ENCODE measurements at regions not wholly inside any gene's neighbourhood (a gene's known extent, or its start where the extent isn't known, plus 50 kb on each side); places are given as distances from the start of the nearest gene placed in this dataset.
"Not testable (repeated sequence)": the region's sequence is repeated elsewhere in the genome, so short reads cannot be mapped to it uniquely, and the experiment has no call there.

- Histone ChIP-seq H3K27ac (ENCODE audit: low read depth in 1 of 2, low read length in 1 of 2) (no peak overlapping the region), H3K27me3 (ENCODE audit: control insufficient read depth in 2 of 2, insufficient read depth in 1 of 2, low read length in 1 of 2) (no peaks in the 10 kb centered on the region), H3K36me3 (ENCODE audit: control insufficient read depth in 2 of 2, insufficient read depth in 2 of 2, low read length in 1 of 2) (no peaks in the 10 kb centered on the region), H3K9me3 (ENCODE audit: control insufficient read depth in 2 of 2, insufficient read depth in 1 of 2, low read length in 1 of 2) (no peaks in the 10 kb centered on the region), H3K4me3 (ENCODE audit: low read length in 2 of 2) (no peak overlapping the region), H3K4me1 (ENCODE audit: control insufficient read depth in 2 of 2, insufficient read depth in 2 of 2, low read length in 2 of 2) (no peaks in the 10 kb centered on the region)
- no peak for DNase-seq (ENCODE audit: low read depth in 6 of 9, low spot score in 9 of 9)
Observed at GRCh38 chr10:65042496-65042895, 1521.3 kb downstream of the REEP3 start.

- Histone ChIP-seq H3K36me3 (ENCODE audit: control insufficient read depth in 2 of 2, insufficient read depth in 2 of 2, low read length in 1 of 2) (no peaks in the 10 kb centered on the region), H3K9me3 (ENCODE audit: control insufficient read depth in 2 of 2, insufficient read depth in 1 of 2, low read length in 1 of 2) (no peaks in the 10 kb centered on the region), H3K27me3 (ENCODE audit: control insufficient read depth in 2 of 2, insufficient read depth in 1 of 2, low read length in 1 of 2) (no peaks in the 10 kb centered on the region), H3K4me3 (ENCODE audit: low read length in 2 of 2) (no peak overlapping the region), H3K4me1 (ENCODE audit: control insufficient read depth in 2 of 2, insufficient read depth in 2 of 2, low read length in 2 of 2) (no peaks in the 10 kb centered on the region), H3K27ac (ENCODE audit: low read depth in 1 of 2, low read length in 1 of 2) (no peak overlapping the region)
- DNase-seq (ENCODE audit: low read depth in 6 of 9, low spot score in 9 of 9): no peak
- WGBS: 80% methylated on average over 1 of the region's 1 CpG
Observed at GRCh38 chr10:65046831-65047230, 1525.6 kb downstream of the REEP3 start.

GRCh38 chr10:65052111-65052510, 1530.9 kb downstream of the REEP3 start:
- not testable (repeated sequence) for H3K4me3 ChIP-seq (ENCODE audit: low read length in 2 of 2); H3K36me3 ChIP-seq (ENCODE audit: control insufficient read depth in 2 of 2, insufficient read depth in 2 of 2, low read length in 1 of 2); DNase-seq (ENCODE audit: low read depth in 6 of 9, low spot score in 9 of 9); H3K4me1 ChIP-seq (ENCODE audit: control insufficient read depth in 2 of 2, insufficient read depth in 2 of 2, low read length in 2 of 2); H3K27me3 ChIP-seq (ENCODE audit: control insufficient read depth in 2 of 2, insufficient read depth in 1 of 2, low read length in 1 of 2); H3K27ac ChIP-seq (ENCODE audit: low read depth in 1 of 2, low read length in 1 of 2)
- WGBS: 93% methylated on average over 17 of the region's 22 CpGs
- peaks cover 0 to 20% of the 10 kb centered on the region in 2 donors for H3K9me3 ChIP-seq (ENCODE audit: control insufficient read depth in 2 of 2, insufficient read depth in 1 of 2, low read length in 1 of 2)

GRCh38 chr10:65053397-65053796, 1532.2 kb downstream of the REEP3 start:
- 92% methylated on average over 17 of the region's 18 CpGs for WGBS
- not testable (repeated sequence) for H3K27ac ChIP-seq (ENCODE audit: low read depth in 1 of 2, low read length in 1 of 2); DNase-seq (ENCODE audit: low read depth in 6 of 9, low spot score in 9 of 9); H3K4me3 ChIP-seq (ENCODE audit: low read length in 2 of 2); H3K36me3 ChIP-seq (ENCODE audit: control insufficient read depth in 2 of 2, insufficient read depth in 2 of 2, low read length in 1 of 2); H3K27me3 ChIP-seq (ENCODE audit: control insufficient read depth in 2 of 2, insufficient read depth in 1 of 2, low read length in 1 of 2); H3K4me1 ChIP-seq (ENCODE audit: control insufficient read depth in 2 of 2, insufficient read depth in 2 of 2, low read length in 2 of 2)
- peaks cover 0 to 20% of the 10 kb centered on the region in 2 donors for H3K9me3 ChIP-seq (ENCODE audit: control insufficient read depth in 2 of 2, insufficient read depth in 1 of 2, low read length in 1 of 2)

DNA sequence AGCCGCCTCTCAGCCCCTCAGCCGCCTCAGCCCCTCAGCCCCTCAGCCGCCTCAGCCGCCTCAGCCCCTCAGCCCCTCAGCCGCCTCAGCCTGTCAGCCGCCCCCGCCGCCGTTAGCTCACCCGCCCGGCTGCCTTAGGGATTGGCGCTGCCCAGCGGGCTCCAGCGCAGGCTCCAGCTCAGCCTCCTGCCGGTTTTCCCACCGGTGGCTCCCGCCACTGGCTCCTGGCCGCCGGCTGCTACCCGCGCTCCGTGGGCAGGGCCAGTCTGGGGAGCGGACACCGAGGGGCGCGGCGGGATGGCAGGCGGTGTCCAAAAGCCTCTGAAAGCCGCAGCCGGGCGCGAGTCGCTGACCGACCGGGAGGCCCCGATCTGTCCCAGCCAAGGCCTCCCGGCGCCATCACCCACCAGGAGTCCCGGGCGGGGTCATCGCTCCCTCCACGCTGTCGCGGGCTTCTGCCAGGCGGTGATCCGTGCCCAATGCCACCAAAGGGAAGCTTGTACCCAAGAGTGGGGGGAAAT, 1532.7 kb downstream of the REEP3 start:
- 82% methylated on average over 46 of the region's 46 CpGs for WGBS

DNA sequence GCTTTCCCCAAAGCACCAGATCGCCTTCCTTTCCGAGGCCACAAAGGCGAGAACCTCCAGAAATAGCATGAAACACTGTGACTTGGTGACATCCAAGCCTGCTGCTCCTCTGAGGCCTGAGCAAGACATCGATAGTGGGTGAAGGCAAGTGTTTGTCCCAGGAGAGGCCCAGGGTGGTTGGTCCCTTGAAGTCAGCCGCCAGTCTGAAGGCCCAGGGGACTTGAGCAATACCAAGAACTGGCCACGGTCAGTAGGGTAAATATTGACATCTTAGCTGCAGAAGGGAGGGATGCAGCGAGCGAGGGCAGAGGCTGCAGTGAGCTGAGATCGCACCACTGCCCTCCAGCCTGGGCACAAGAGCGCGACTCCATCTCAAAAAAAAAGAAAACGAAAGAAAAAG, 1533.5 kb downstream of the REEP3 start:
- not testable (repeated sequence) for H3K4me3 ChIP-seq (ENCODE audit: low read length in 2 of 2); H3K27ac ChIP-seq (ENCODE audit: low read depth in 1 of 2, low read length in 1 of 2); H3K27me3 ChIP-seq (ENCODE audit: control insufficient read depth in 2 of 2, insufficient read depth in 1 of 2, low read length in 1 of 2); H3K36me3 ChIP-seq (ENCODE audit: control insufficient read depth in 2 of 2, insufficient read depth in 2 of 2, low read length in 1 of 2); H3K4me1 ChIP-seq (ENCODE audit: control insufficient read depth in 2 of 2, insufficient read depth in 2 of 2, low read length in 2 of 2); DNase-seq (ENCODE audit: low read depth in 6 of 9, low spot score in 9 of 9)
- H3K9me3 ChIP-seq (ENCODE audit: control insufficient read depth in 2 of 2, insufficient read depth in 1 of 2, low read length in 1 of 2): peaks cover 0 to 20% of the 10 kb centered on the region in 2 donors
- 96% methylated on average over 12 of the region's 12 CpGs for WGBS

More for the DNA sequence above, 1532.7 kb downstream of the REEP3 start:
- not testable (repeated sequence) for H3K36me3 ChIP-seq (ENCODE audit: control insufficient read depth in 2 of 2, insufficient read depth in 2 of 2, low read length in 1 of 2); DNase-seq (ENCODE audit: low read depth in 6 of 9, low spot score in 9 of 9); H3K27ac ChIP-seq (ENCODE audit: low read depth in 1 of 2, low read length in 1 of 2); H3K4me1 ChIP-seq (ENCODE audit: control insufficient read depth in 2 of 2, insufficient read depth in 2 of 2, low read length in 2 of 2); H3K27me3 ChIP-seq (ENCODE audit: control insufficient read depth in 2 of 2, insufficient read depth in 1 of 2, low read length in 1 of 2); H3K4me3 ChIP-seq (ENCODE audit: low read length in 2 of 2)
- peaks cover 0 to 20% of the 10 kb centered on the region in 2 donors for H3K9me3 ChIP-seq (ENCODE audit: control insufficient read depth in 2 of 2, insufficient read depth in 1 of 2, low read length in 1 of 2)

- H3K27me3 ChIP-seq (ENCODE audit: control insufficient read depth in 2 of 2, insufficient read depth in 1 of 2, low read length in 1 of 2): no peaks in the 10 kb centered on the region
- no peaks in the 10 kb centered on the region for H3K9me3 ChIP-seq (ENCODE audit: control insufficient read depth in 2 of 2, insufficient read depth in 1 of 2, low read length in 1 of 2)
- no peaks in the 10 kb centered on the region for H3K36me3 ChIP-seq (ENCODE audit: control insufficient read depth in 2 of 2, insufficient read depth in 2 of 2, low read length in 1 of 2)
- no peaks in the 10 kb centered on the region for H3K4me1 ChIP-seq (ENCODE audit: control insufficient read depth in 2 of 2, insufficient read depth in 2 of 2, low read length in 2 of 2)
- 90% methylated on average over 1 of the region's 1 CpG for WGBS
- H3K27ac ChIP-seq (ENCODE audit: low read depth in 1 of 2, low read length in 1 of 2): no peak overlapping the region
- no peak overlapping the region for H3K4me3 ChIP-seq (ENCODE audit: low read length in 2 of 2)
- DNase-seq (ENCODE audit: low read depth in 6 of 9, low spot score in 9 of 9): no peak
Observed at GRCh38 chr10:65065278-65065677, 1544.1 kb downstream of the REEP3 start.

DNA sequence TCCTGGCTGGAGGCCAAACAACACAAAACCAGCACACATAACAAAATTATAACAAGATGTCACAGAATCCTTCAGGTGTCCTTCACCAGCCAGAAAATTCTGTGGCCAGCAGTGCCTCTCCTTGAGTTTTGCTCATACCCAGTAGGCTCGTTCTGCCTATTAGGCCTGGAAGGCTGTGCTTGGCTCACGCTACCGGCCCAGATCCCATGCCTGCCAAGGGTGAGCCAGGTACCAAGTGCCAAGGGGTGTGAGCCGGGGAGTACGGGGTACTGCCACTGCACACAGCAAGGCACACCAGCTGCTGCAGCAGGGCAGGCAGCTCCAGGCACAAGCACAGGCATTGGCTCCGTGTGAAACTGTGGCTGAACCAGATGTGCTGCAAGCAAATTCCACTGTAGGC, 1562.0 kb downstream of the REEP3 start:
- Histone ChIP-seq H3K36me3 (ENCODE audit: control insufficient read depth in 2 of 2, insufficient read depth in 2 of 2, low read length in 1 of 2) (no peaks in the 10 kb centered on the region), H3K27me3 (ENCODE audit: control insufficient read depth in 2 of 2, insufficient read depth in 1 of 2, low read length in 1 of 2) (no peaks in the 10 kb centered on the region), H3K4me1 (ENCODE audit: control insufficient read depth in 2 of 2, insufficient read depth in 2 of 2, low read length in 2 of 2) (no peaks in the 10 kb centered on the region), H3K4me3 (ENCODE audit: low read length in 2 of 2) (no peak overlapping the region), H3K27ac (ENCODE audit: low read depth in 1 of 2, low read length in 1 of 2) (no peak overlapping the region), H3K9me3 (ENCODE audit: control insufficient read depth in 2 of 2, insufficient read depth in 1 of 2, low read length in 1 of 2) (peaks cover 0 to 33% of the 10 kb centered on the region in 2 donors)
- DNase-seq (ENCODE audit: low read depth in 6 of 9, low spot score in 9 of 9): no peak
- WGBS: 79% methylated on average over 6 of the region's 6 CpGs

DNA sequence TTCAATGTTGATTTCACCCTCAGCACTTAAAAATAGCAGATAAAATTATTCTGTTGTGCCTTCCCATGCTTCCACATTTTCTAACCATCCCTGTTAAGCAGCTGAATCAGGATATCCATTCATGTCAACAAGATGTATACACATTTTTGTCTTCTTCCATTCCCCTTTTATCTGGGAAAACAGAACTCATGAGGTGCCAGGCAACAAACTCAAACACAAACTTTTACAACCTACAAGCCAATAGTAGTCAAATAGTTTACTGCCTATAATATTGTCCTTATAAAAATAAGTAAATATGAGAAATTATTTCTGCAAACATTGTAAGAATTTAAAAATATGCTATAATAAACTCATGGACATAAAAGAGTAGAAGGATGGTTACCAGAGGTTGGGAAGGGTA, 1569.8 kb downstream of the REEP3 start:
- peaks cover 0 to 3% of the 10 kb centered on the region in 2 donors for H3K9me3 ChIP-seq (ENCODE audit: control insufficient read depth in 2 of 2, insufficient read depth in 1 of 2, low read length in 1 of 2)
- no peaks in the 10 kb centered on the region for H3K27me3 ChIP-seq (ENCODE audit: control insufficient read depth in 2 of 2, insufficient read depth in 1 of 2, low read length in 1 of 2)
- H3K4me1 ChIP-seq (ENCODE audit: control insufficient read depth in 2 of 2, insufficient read depth in 2 of 2, low read length in 2 of 2): no peaks in the 10 kb centered on the region
- no peak overlapping the region for H3K4me3 ChIP-seq (ENCODE audit: low read length in 2 of 2)
- DNase-seq (ENCODE audit: low read depth in 6 of 9, low spot score in 9 of 9): no peak
- H3K36me3 ChIP-seq (ENCODE audit: control insufficient read depth in 2 of 2, insufficient read depth in 2 of 2, low read length in 1 of 2): no peaks in the 10 kb centered on the region
- no peak overlapping the region for H3K27ac ChIP-seq (ENCODE audit: low read depth in 1 of 2, low read length in 1 of 2)

- no peak overlapping the region for H3K4me3 ChIP-seq (ENCODE audit: low read length in 2 of 2)
- H3K27ac ChIP-seq (ENCODE audit: low read depth in 1 of 2, low read length in 1 of 2): no peak overlapping the region
- no peaks in the 10 kb centered on the region for H3K27me3 ChIP-seq (ENCODE audit: control insufficient read depth in 2 of 2, insufficient read depth in 1 of 2, low read length in 1 of 2)
- no peak for DNase-seq (ENCODE audit: low read depth in 6 of 9, low spot score in 9 of 9)
- H3K9me3 ChIP-seq (ENCODE audit: control insufficient read depth in 2 of 2, insufficient read depth in 1 of 2, low read length in 1 of 2): peaks cover 0 to 7% of the 10 kb centered on the region in 2 donors
- no peaks in the 10 kb centered on the region for H3K4me1 ChIP-seq (ENCODE audit: control insufficient read depth in 2 of 2, insufficient read depth in 2 of 2, low read length in 2 of 2)
- no peaks in the 10 kb centered on the region for H3K36me3 ChIP-seq (ENCODE audit: control insufficient read depth in 2 of 2, insufficient read depth in 2 of 2, low read length in 1 of 2)
- 82% methylated on average over 1 of the region's 1 CpG for WGBS
Observed at GRCh38 chr10:65100146-65100545, 1578.9 kb downstream of the REEP3 start.

All from thymus (tissue), 11 donors.